K562 (cell line): ENCODE measurements at regions not wholly inside any gene's neighbourhood (a gene's known extent, or its start where the extent isn't known, plus 50 kb on each side); places are given as distances from the start of the nearest gene placed in this dataset.

ENCODE experiments used
- ATAC-seq: fragments of 200-7000 bp; cut with Tn5 transposase; 3 replicates; pipeline ENCODE4 v1.9.1; 2020; ENCODE audit warnings: moderate library complexity
- BruUV-seq: library from RNA; stranded (reverse); fragments of 400-500 nt; replicated peaks from 2 replicates; lab custom pipeline; 2021; lab: Mats Ljungman, UMichigan
- CTCF ChIA-PET: fragments of 300-600 bp; formaldehyde crosslinking; extraction: SDS; loops from one replicate; lab custom pipeline; 2021; ENCODE audit warnings: low intra/inter-chr PET ratio; lab: Yijun Ruan, JAX
- POLR2A ChIA-PET: fragments of 300-600, 350-650 bp; sonication (Branson Sonifier 250); formaldehyde crosslinking; extraction: SDS; loops from one replicate; lab custom pipeline; 2021; ENCODE audit warnings: antibody characterized with exemption, inconsistent platforms; lab: Yijun Ruan, JAX
- DNase-seq, 4 experiments: peaks; one replicate each; pipeline versions ENCODE4 v3.0.0 to v3.0.0-alpha.2; 2011 to 2018; ENCODE audit warnings: low spot score in 3 of 4, mixed read lengths in 3 of 4; ENCODE audit errors: extremely low read depth in 1 of 4
- FAIRE-seq: peaks from 2 replicates; lab custom pipeline; 2011; peaks lifted over from hg19 to GRCh38; lab: Jason Lieb, UNC
- H2AFZ ChIP-seq: 2 replicates; pipeline ENCODE4 v1.6.0; 2011; ENCODE audit warnings: low read depth, low read length, control low read depth, inconsistent platforms
- H3K27ac ChIP-seq: fragments of 200-600 bp; 3 replicates; pipeline ENCODE4 v1.8.0; 2011; ENCODE audit warnings: low read depth, mild to moderate bottlenecking, control low read depth, inconsistent platforms, low read length, moderate library complexity, mixed read lengths; ENCODE audit errors: extremely low read depth
- H3K27me3 ChIP-seq, 2 experiments: fragments of 300-600 bp in 1 of 2; 2 replicates in 1 of 2; 3 replicates in 1 of 2; pipeline versions ENCODE4 v1.6.0 to v1.8.0; 2011; ENCODE audit warnings: inconsistent platforms in 2 of 2, low read length in 2 of 2, mild to moderate bottlenecking in 1 of 2, mixed read lengths in 1 of 2, moderate library complexity in 1 of 2; ENCODE audit not compliant: control insufficient read depth in 2 of 2, insufficient read depth in 2 of 2
- H3K36me3 ChIP-seq: fragments of 300-600 bp; 3 replicates; pipeline ENCODE4 v1.8.0; 2011; ENCODE audit warnings: mild to moderate bottlenecking, low read length, inconsistent platforms; ENCODE audit not compliant: control insufficient read depth, insufficient read depth
- H3K4me1 ChIP-seq, 2 experiments: fragments of 200-600 bp in 1 of 2; replicated peaks in 1 of 2; 2 replicates in 1 of 2; 3 replicates in 1 of 2; pipeline versions ENCODE4 v1.5.1 to v1.8.0; 2011; ENCODE audit warnings: inconsistent platforms in 2 of 2, low read length in 2 of 2, mild to moderate bottlenecking in 1 of 2, mixed read lengths in 1 of 2, moderate library complexity in 1 of 2; ENCODE audit not compliant: control insufficient read depth in 2 of 2, insufficient read depth in 2 of 2
- H3K4me2 ChIP-seq: 2 replicates; pipeline ENCODE4 v1.6.1; 2011; ENCODE audit warnings: low read length, control low read depth, inconsistent platforms, mixed read lengths; ENCODE audit not compliant: insufficient read depth
- H3K4me3 ChIP-seq: fragments of 200-600 bp; sonication (generic), shearing (Covaris generic); 2 replicates; pipeline ENCODE4 v1.5.1; 2016; ENCODE audit warnings: control low read depth, inconsistent platforms
- H3K79me2 ChIP-seq: fragments of 200-600 bp; 3 replicates; pipeline ENCODE4 v1.8.0; 2011; ENCODE audit warnings: low read length, inconsistent platforms; ENCODE audit not compliant: control insufficient read depth, insufficient read depth
- H3K9ac ChIP-seq, 2 experiments: 2 replicates each; pipeline versions ENCODE4 v1.6.0 to v1.6.1; 2011; ENCODE audit warnings: low read depth in 2 of 2, low read length in 2 of 2, control low read depth in 1 of 2, inconsistent platforms in 1 of 2, mild to moderate bottlenecking in 1 of 2, mixed read lengths in 1 of 2; ENCODE audit not compliant: insufficient read depth in 1 of 2
- H3K9me1 ChIP-seq: one replicate; pipeline ENCODE4 v1.6.0; 2011; ENCODE audit warnings: inconsistent platforms, mild to moderate bottlenecking, low read length, moderate library complexity; ENCODE audit not compliant: control insufficient read depth, insufficient read depth
- H3K9me3 ChIP-seq: replicated peaks from 2 replicates; pipeline ENCODE4 v1.5.1; 2011; ENCODE audit warnings: low read depth, low read length, inconsistent platforms; ENCODE audit not compliant: control insufficient read depth, insufficient read depth
- H4K20me1 ChIP-seq: replicated peaks from 2 replicates; pipeline ENCODE4 v1.6.1; 2011; ENCODE audit warnings: low read length, inconsistent platforms, mixed read lengths; ENCODE audit not compliant: control insufficient read depth, insufficient read depth
- GTF2A2 ChIP-seq: IDR thresholded peaks from 2 replicates; pipeline ENCODE4 v1.6.1; 2016; ENCODE audit warnings: mild to moderate bottlenecking, missing genetic modification characterization, missing compliant biosample characterization
- IFI16 ChIP-seq: fragments of 250-450 bp; sonication (Bioruptor Pico); IDR thresholded peaks from 2 replicates; pipeline ENCODE4 v2.1.2; 2022; ENCODE audit warnings: mild to moderate bottlenecking, inconsistent platforms
- KDM1A ChIP-seq, 2 experiments: fragments of 450-650 bp; IDR thresholded peaks; 2 replicates each; pipeline ENCODE4 v1.6.1; 2016; ENCODE audit warnings: mild to moderate bottlenecking in 2 of 2
- SRSF9 ChIP-seq: fragments of 200-400 bp; formaldehyde crosslinking; IDR thresholded peaks from 2 replicates; pipeline ENCODE4 v1.6.1; 2017; ENCODE audit warnings: low read depth, low read length, borderline replicate concordance
- ZFX ChIP-seq: sonication (generic); formaldehyde crosslinking; IDR thresholded peaks from 2 replicates; pipeline ENCODE4 v1.8.0; 2022; ENCODE audit warnings: mild to moderate bottlenecking, missing genetic modification reagents, moderate library complexity
- ZNF699 ChIP-seq: fragments of 250-450 bp; sonication (Bioruptor Pico); IDR thresholded peaks from 2 replicates; pipeline ENCODE4 v1.8.0; 2021; ENCODE audit warnings: mild to moderate bottlenecking, moderate library complexity; ENCODE audit not compliant: insufficient replicate concordance
- WGBS: fragments of 100-300 bp; shearing (Covaris generic); methylation state at CpG from one replicate; pipeline ENCODE4 v1.1.6; 2016; ENCODE audit warnings: low coverage, mixed read lengths; ENCODE audit not compliant: insufficient coverage; ENCODE audit errors: missing lambda C conversion rate; 5-methylcytosine and 5-hydroxymethylcytosine counted together
- in situ Hi-C: fragments of 300-500 bp; cut with MboI; formaldehyde crosslinking; loops from 4 replicates; pipeline ENCODE4 v1.15.0; 2018; ENCODE audit warnings: inconsistent platforms, mixed read lengths
- intact Hi-C: fragments of 100-400 bp; cut with micrococcal nuclease; formaldehyde crosslinking; loops from 2 replicates; pipeline ENCODE4 v1.14.2; 2022
- TF ChIP-seq, protein P1 (sequence below): fragments of 450-650 bp; IDR thresholded peaks from 2 replicates; pipeline ENCODE4 v1.6.1; 2018; ENCODE audit warnings: mild to moderate bottlenecking, low read depth; ENCODE audit not compliant: partially characterized antibody
- TF ChIP-seq, protein P2 (sequence below): fragments of 450-650 bp; formaldehyde crosslinking; IDR thresholded peaks from 2 replicates; pipeline ENCODE4 v1.4.0; 2020; ENCODE audit warnings: mild to moderate bottlenecking, moderate library complexity

DNA sequence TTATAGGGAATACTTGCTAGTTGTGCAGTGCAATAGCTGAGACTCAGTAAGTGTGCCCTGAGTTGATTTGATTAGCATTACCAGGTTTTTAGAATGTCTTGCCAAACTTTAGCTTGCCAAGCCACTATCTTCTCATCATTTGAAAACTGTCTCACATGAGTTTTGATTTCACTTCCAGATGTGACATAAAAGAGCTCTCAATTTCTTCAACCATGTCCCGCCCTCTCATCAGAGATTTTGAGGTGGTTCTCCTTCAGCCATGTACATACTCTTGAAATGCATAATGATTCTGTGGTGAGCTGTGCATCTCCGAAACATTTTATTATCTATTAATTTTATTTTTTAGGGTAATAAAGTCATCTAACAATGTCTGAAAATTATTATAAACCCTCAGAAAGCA is 215.0 kb upstream of the SEMA3E start:
- no peak for DNase-seq
- H2AFZ ChIP-seq: no peak overlapping the region
- no peaks in the 10 kb centered on the region for H3K27me3 ChIP-seq
- H3K79me2 ChIP-seq: no peaks in the 10 kb centered on the region
- ChIA-PET CTCF (no interaction called here), POLR2A (no interaction called here)
- BruUV-seq: no TSS peak
- intact Hi-C loops (no loop called here), in situ Hi-C loops (no loop called here)
- WGBS: 0% methylated on average over 2 of the region's 2 CpGs
- no peaks in the 10 kb centered on the region for H3K9me3 ChIP-seq
- no peak overlapping the region for H3K4me2 ChIP-seq
- no peaks in the 10 kb centered on the region for H3K4me1 ChIP-seq
- H3K9ac ChIP-seq: no peak overlapping the region
- no peak overlapping the region for H3K27ac ChIP-seq
- no peak overlapping the region for H3K4me3 ChIP-seq
- no peak for FAIRE-seq
- TF ChIP-seq GTF2A2 (tag): no peak
- TF ChIP-seq IFI16 (CRISPR knock-in tag): no peak
- no peak for TF ChIP-seq SRSF9
- no peak for TF ChIP-seq KDM1A (IDR thresholded peaks at IDR 0.05)
- TF ChIP-seq, protein P1, sequence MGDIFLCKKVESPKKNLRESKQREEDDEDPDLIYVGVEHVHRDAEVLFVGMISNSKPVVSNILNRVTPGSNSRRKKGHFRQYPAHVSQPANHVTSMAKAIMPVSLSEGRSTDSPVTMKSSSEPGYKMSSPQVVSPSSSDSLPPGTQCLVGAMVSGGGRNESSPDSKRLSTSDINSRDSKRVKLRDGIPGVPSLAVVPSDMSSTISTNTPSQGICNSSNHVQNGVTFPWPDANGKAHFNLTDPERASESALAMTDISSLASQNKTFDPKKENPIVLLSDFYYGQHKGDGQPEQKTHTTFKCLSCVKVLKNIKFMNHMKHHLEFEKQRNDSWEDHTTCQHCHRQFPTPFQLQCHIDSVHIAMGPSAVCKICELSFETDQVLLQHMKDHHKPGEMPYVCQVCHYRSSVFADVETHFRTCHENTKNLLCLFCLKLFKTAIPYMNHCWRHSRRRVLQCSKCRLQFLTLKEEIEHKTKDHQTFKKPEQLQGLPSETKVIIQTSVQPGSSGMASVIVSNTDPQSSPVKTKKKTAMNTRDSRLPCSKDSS: no peak
- TF ChIP-seq, protein P2, sequence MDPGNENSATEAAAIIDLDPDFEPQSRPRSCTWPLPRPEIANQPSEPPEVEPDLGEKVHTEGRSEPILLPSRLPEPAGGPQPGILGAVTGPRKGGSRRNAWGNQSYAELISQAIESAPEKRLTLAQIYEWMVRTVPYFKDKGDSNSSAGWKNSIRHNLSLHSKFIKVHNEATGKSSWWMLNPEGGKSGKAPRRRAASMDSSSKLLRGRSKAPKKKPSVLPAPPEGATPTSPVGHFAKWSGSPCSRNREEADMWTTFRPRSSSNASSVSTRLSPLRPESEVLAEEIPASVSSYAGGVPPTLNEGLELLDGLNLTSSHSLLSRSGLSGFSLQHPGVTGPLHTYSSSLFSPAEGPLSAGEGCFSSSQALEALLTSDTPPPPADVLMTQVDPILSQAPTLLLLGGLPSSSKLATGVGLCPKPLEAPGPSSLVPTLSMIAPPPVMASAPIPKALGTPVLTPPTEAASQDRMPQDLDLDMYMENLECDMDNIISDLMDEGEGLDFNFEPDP (CRISPR knock-in tag): no peak
- TF ChIP-seq ZNF699: no peak
- no peak for TF ChIP-seq ZFX
- no peaks in the 10 kb centered on the region for H3K9me1 ChIP-seq
- ATAC-seq: no peak
- no peaks in the 10 kb centered on the region for H3K36me3 ChIP-seq
- no peaks in the 10 kb centered on the region for H4K20me1 ChIP-seq
